Stimulated activated CD4-positive, alpha-beta T cell treated with anti-CD3 and anti-CD28 coated beads, TNF-alpha, amount 100 ng/mL, for 24 hours (primary cell): ENCODE measurements at regions not wholly inside any gene's neighbourhood (a gene's known extent, or its start where the extent isn't known, plus 50 kb on each side); places are given as distances from the start of the nearest gene placed in this dataset.
"Not testable (repeated sequence)": the region's sequence is repeated elsewhere in the genome, so short reads cannot be mapped to it uniquely, and the experiment has no call there.

Experiments
- DNase-seq, 3 experiments: peaks; one replicate each; pipeline ENCODE4 v3.0.0-alpha.2; 2020; ENCODE audit warnings: low read depth in 3 of 3

- no peak for DNase-seq
Observed at GRCh38 chr12:113573148-113573547, 101.5 kb upstream of the LHX5 start.

GRCh38 chr12:113571713-113572112 is 100.0 kb upstream of the LHX5 start:
- no peak for DNase-seq

- DNase-seq = no peak
Observed at GRCh38 chr12:113569806-113570205, 98.1 kb upstream of the LHX5 start.

- no peak for DNase-seq
Observed at GRCh38 chr12:113568021-113568420, 96.3 kb upstream of the LHX5 start.

GRCh38 chr12:113565368-113565767 is 93.7 kb upstream of the LHX5 start:
- no peak for DNase-seq

- no peak for DNase-seq
Observed at GRCh38 chr12:113561068-113561780, 89.6 kb upstream of the LHX5 start.

GRCh38 chr12:113559466-113559865 is 87.8 kb upstream of the LHX5 start:
- no peak for DNase-seq

- no peak for DNase-seq
Observed at GRCh38 chr12:113555226-113555625, 83.6 kb upstream of the LHX5 start.

GRCh38 chr12:113552760-113553159 is 81.1 kb upstream of the LHX5 start:
- no peak for DNase-seq

- DNase-seq = no peak
Observed at GRCh38 chr12:113551563-113551962, 79.9 kb upstream of the LHX5 start.

GRCh38 chr12:113548467-113548866 is 76.8 kb upstream of the LHX5 start:
- DNase-seq = no peak

GRCh38 chr12:113546916-113547863 is 75.5 kb upstream of the LHX5 start:
- no peak for DNase-seq

GRCh38 chr12:113537751-113538087 is 66.0 kb upstream of the LHX5 start:
- DNase-seq = peak in 1 of 3 experiments; percentile 4

GRCh38 chr12:113537046-113537750 is 65.5 kb upstream of the LHX5 start:
- no peak for DNase-seq

- DNase-seq = no peak
Observed at GRCh38 chr12:113535100-113535499, 63.4 kb upstream of the LHX5 start.

GRCh38 chr12:113534555-113534954 is 62.9 kb upstream of the LHX5 start:
- DNase-seq = no peak

- DNase-seq = no peak
Observed at GRCh38 chr12:113533842-113534375, 62.2 kb upstream of the LHX5 start.

- no peak for DNase-seq
Observed at GRCh38 chr12:113532292-113532691, 60.6 kb upstream of the LHX5 start.

- not testable (repeated sequence) for DNase-seq
Observed at GRCh38 chr12:113531073-113531472, 59.4 kb upstream of the LHX5 start.

GRCh38 chr12:113528606-113529293 is 57.1 kb upstream of the LHX5 start:
- no peak for DNase-seq

- no peak for DNase-seq
Observed at GRCh38 chr12:113525066-113525465, 53.4 kb upstream of the LHX5 start.

GRCh38 chr12:113524495-113524894 is 52.8 kb upstream of the LHX5 start:
- no peak for DNase-seq
